Right lobe of liver (tissue), 6 donors: ENCODE measurements at regions not wholly inside any gene's neighbourhood (a gene's known extent, or its start where the extent isn't known, plus 50 kb on each side); places are given as distances from the start of the nearest gene placed in this dataset.

Experiments
- ATAC-seq, 4 donors: fragments of 200-7000 bp; cut with Tn5 transposase; one replicate each; pipeline ENCODE4 v1.9.1; 2020; ENCODE audit warnings: mild to moderate bottlenecking in 4 of 4, moderate library complexity in 4 of 4
- DNase-seq, 3 donors: peaks; one replicate each; pipeline ENCODE4 v3.0.0-alpha.2; 2020
- H3K27ac ChIP-seq, 3 donors: fragments of 200-600 bp; one replicate each; pipeline ENCODE4 v1.8.0; 2022
- H3K27me3 ChIP-seq, 2 donors: fragments of 200-600 bp; one replicate each; pipeline ENCODE4 v1.8.0; 2022
- H3K36me3 ChIP-seq, 4 donors: fragments of 200-600 bp; sonication (generic) in 1 of 4; one replicate each; pipeline versions ENCODE4 v1.5.1 to v1.8.0; 2017 to 2022; ENCODE audit warnings: control low read depth in 1 of 4
- H3K4me1 ChIP-seq, 4 donors: fragments of 200-600 bp; sonication (generic) in 1 of 4; one replicate each; pipeline versions ENCODE4 v1.5.1 to v1.8.0; 2017 to 2022; ENCODE audit warnings: control low read depth in 1 of 4
- H3K4me3 ChIP-seq, 3 donors: fragments of 200-600 bp; one replicate each; pipeline ENCODE4 v1.8.0; 2022
- H3K9me3 ChIP-seq, 4 donors: fragments of 200-600 bp; sonication (generic) in 1 of 4; one replicate each; pipeline versions ENCODE4 v1.5.1 to v1.8.0; 2017 to 2022; ENCODE audit warnings: control low read depth in 1 of 4
- CTCF ChIP-seq, 4 donors: fragments of 200-600 bp in 3 of 4; fragments of 450-650 bp in 1 of 4; IDR thresholded peaks; one replicate each; pipeline versions ENCODE4 v1.5.1 to v1.8.0; 2016 to 2022; ENCODE audit warnings: antibody characterized with exemption in 4 of 4, mild to moderate bottlenecking in 2 of 4
- POLR2A ChIP-seq: fragments of 450-650 bp; IDR thresholded peaks from one replicate; pipeline ENCODE4 v1.6.1; 2017; ENCODE audit warnings: antibody characterized with exemption, mild to moderate bottlenecking
- WGBS: methylation state at CpG from one replicate; pipeline ENCODE4 v1.1.6; 2018; ENCODE audit warnings: low coverage, low lambda C conversion rate; ENCODE audit not compliant: insufficient coverage; ENCODE audit errors: missing lambda C conversion rate; 5-methylcytosine and 5-hydroxymethylcytosine counted together
- intact Hi-C, 2 donors: fragments of 100-400 bp; cut with DNase I; formaldehyde crosslinking; loops; one replicate each; pipeline versions ENCODE4 v1.11.2 to v1.14.1; 2022
- donor health status: DM: no; HTN: yes; CAD: no.
- donor health status: DM: no; HTN: no; CAD: no.
- donor health status: DM: no; HTN: no; CAD: no.
- donor health status: DM: no; HTN: yes; CAD: no.
- donor health status: DM: no; HTN: yes; CAD: no.

GRCh38 chr10:131560706-131561355, 249.3 kb upstream of the TCERG1L start:
- H3K36me3 ChIP-seq, result no peaks in the 10 kb centered on the region
- intact Hi-C loops, result no loop called here
- no peak for TF ChIP-seq CTCF (IDR thresholded peaks at IDR 0.05)
- no peak for TF ChIP-seq POLR2A

GRCh38 chr10:131561897-131562296, 250.4 kb upstream of the TCERG1L start:
- Histone ChIP-seq H3K4me3 (no peak overlapping the region), H3K4me1 (no peaks in the 10 kb centered on the region), H3K27ac (no peak overlapping the region), H3K27me3 (no peaks in the 10 kb centered on the region), H3K9me3 (no peaks in the 10 kb centered on the region), H3K36me3 (no peaks in the 10 kb centered on the region)
- TF ChIP-seq POLR2A (no peak), CTCF (IDR thresholded peaks at IDR 0.05) (no peak)
- DNase-seq (no peak), ATAC-seq (no peak)
- intact Hi-C loops, result no loop called here
- WGBS, result 89% methylated on average over 3 of the region's 5 CpGs

More at GRCh38 chr10:131560706-131561355, 249.3 kb upstream of the TCERG1L start:
- Histone ChIP-seq H3K4me1 (no peaks in the 10 kb centered on the region), H3K27me3 (no peaks in the 10 kb centered on the region), H3K9me3 (no peaks in the 10 kb centered on the region), H3K4me3 (no peak overlapping the region), H3K27ac (no peak overlapping the region)
- WGBS, result 49% methylated on average over 4 of the region's 15 CpGs
- ATAC-seq (peak in 1 of 4 donors; percentile 25), DNase-seq (no peak)

GRCh38 chr10:131563411-131563810, 251.9 kb upstream of the TCERG1L start:
- 65% methylated on average over 2 of the region's 2 CpGs for WGBS
- Histone ChIP-seq H3K4me3 (no peak overlapping the region), H3K36me3 (no peaks in the 10 kb centered on the region), H3K4me1 (no peaks in the 10 kb centered on the region), H3K27me3 (no peaks in the 10 kb centered on the region), H3K9me3 (no peaks in the 10 kb centered on the region), H3K27ac (no peak overlapping the region)
- TF ChIP-seq POLR2A (no peak), CTCF (IDR thresholded peaks at IDR 0.05) (no peak)
- DNase-seq (no peak), ATAC-seq (no peak)
- intact Hi-C loops, result no loop called here

GRCh38 chr10:131567279-131568162, 256.0 kb upstream of the TCERG1L start:
- H3K9me3 ChIP-seq, result no peaks in the 10 kb centered on the region
- ATAC-seq, result no peak
- H3K36me3 ChIP-seq, result no peaks in the 10 kb centered on the region
- no peaks in the 10 kb centered on the region for H3K4me1 ChIP-seq
- DNase-seq, result peak in 1 of 3 donors; percentile 23
- 41% methylated on average over 5 of the region's 15 CpGs for WGBS
- H3K27ac ChIP-seq, result no peak overlapping the region
- intact Hi-C loops, result no loop called here
- H3K27me3 ChIP-seq, result no peaks in the 10 kb centered on the region
- H3K4me3 ChIP-seq, result no peak overlapping the region
- no peak for TF ChIP-seq CTCF (IDR thresholded peaks at IDR 0.05)
- no peak for TF ChIP-seq POLR2A
